ENCODE measurements at regions not wholly inside any gene's neighbourhood (a gene's known extent, or its start where the extent isn't known, plus 50 kb on each side); places are given as distances from the start of the nearest gene placed in this dataset.

- Histone ChIP-seq H3K4me1 (ENCODE audit: control insufficient read depth, insufficient read depth, low read length) (no peaks in the 10 kb centered on the region), H3K4me3 (ENCODE audit: insufficient read depth, low read depth, low read length) (no peak overlapping the region), H3K27ac (ENCODE audit: insufficient read depth, low read depth, low read length, poor library complexity, severe bottlenecking) (no peak overlapping the region), H3K36me3 (ENCODE audit: control insufficient read depth, insufficient read depth, low read length) (no peaks in the 10 kb centered on the region), H3K27me3 (ENCODE audit: control insufficient read depth, insufficient read depth, low read length, poor library complexity, severe bottlenecking) (no peaks in the 10 kb centered on the region), H3K9me3 (ENCODE audit: control insufficient read depth, low read length) (no peaks in the 10 kb centered on the region)
- 88 to 97% methylated on average over 3 of the region's 3 CpGs for WGBS, 2 experiments
These were observed 1181.8 kb downstream of the SORCS1 start for GRCh38 chr10:105982735-105983134.

DNA sequence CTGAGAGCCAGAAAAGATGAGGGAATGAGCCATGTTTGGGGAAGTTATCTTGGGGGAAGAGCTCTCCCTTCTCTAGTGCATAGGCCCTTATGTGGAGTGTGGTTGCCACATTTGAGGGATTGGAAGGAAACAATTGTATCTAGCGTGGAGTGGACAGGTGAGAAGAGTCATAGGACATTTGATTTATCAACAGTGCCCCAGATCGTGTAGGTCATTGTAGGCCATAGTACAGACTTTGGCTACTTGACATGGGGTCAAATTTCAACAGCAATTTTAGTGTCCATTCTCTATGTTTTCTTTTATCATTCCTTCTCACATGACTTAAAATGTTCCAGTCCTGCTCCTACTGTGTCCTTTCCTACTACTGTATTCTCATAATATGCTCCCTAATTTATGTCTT is 1182.8 kb downstream of the SORCS1 start:
- H3K36me3 ChIP-seq (ENCODE audit: control insufficient read depth, insufficient read depth, low read length): no peaks in the 10 kb centered on the region
- H3K27me3 ChIP-seq (ENCODE audit: control insufficient read depth, insufficient read depth, low read length, poor library complexity, severe bottlenecking): no peaks in the 10 kb centered on the region
- no peak overlapping the region for H3K27ac ChIP-seq (ENCODE audit: insufficient read depth, low read depth, low read length, poor library complexity, severe bottlenecking)
- no peaks in the 10 kb centered on the region for H3K9me3 ChIP-seq (ENCODE audit: control insufficient read depth, low read length)
- WGBS, 2 experiments: 96% methylated on average over 2 of the region's 2 CpGs
- no peaks in the 10 kb centered on the region for H3K4me1 ChIP-seq (ENCODE audit: control insufficient read depth, insufficient read depth, low read length)
- no peak overlapping the region for H3K4me3 ChIP-seq (ENCODE audit: insufficient read depth, low read depth, low read length)

DNA sequence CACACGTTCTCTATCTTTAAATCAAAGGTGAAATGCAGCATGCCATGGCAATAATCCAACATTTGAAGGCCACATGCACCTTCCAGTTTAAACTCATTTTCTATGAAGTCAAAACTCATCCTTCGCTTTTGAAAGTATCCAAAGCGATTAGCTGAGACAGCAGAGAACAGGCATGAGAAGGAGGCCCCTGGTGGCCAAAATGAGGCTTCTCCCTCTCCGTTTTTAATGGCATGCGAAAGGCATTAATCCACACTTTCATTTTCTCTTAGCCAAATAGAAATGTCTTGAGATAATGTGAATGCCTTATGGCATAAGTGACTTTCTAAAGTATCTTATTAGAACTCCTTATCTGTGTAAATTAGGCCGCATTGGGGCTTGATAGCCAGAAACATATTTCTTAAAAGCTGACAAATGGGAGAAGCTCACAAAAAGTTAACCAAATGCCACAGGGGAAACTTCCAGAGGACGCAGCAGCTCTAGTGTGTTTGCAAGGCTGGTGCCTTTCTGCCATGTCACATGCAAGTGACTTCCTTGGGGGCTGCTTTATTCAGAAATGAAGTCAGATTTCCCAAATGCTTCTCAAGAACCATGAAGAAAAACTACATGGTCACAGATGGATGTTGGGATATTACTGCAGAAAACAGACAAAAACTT is 1189.6 kb downstream of the SORCS1 start:
- no peaks in the 10 kb centered on the region for H3K27me3 ChIP-seq (ENCODE audit: control insufficient read depth, insufficient read depth, low read length, poor library complexity, severe bottlenecking)
- no peak overlapping the region for H3K4me3 ChIP-seq (ENCODE audit: insufficient read depth, low read depth, low read length)
- no peaks in the 10 kb centered on the region for H3K36me3 ChIP-seq (ENCODE audit: control insufficient read depth, insufficient read depth, low read length)
- WGBS, 2 experiments: 52 to 71% methylated on average over 5 to 7 of the region's 7 CpGs
- H3K4me1 ChIP-seq (ENCODE audit: control insufficient read depth, insufficient read depth, low read length): peaks cover 19% of the 10 kb centered on the region
- no peaks in the 10 kb centered on the region for H3K9me3 ChIP-seq (ENCODE audit: control insufficient read depth, low read length)
- H3K27ac ChIP-seq (ENCODE audit: insufficient read depth, low read depth, low read length, poor library complexity, severe bottlenecking): no peak overlapping the region

DNA sequence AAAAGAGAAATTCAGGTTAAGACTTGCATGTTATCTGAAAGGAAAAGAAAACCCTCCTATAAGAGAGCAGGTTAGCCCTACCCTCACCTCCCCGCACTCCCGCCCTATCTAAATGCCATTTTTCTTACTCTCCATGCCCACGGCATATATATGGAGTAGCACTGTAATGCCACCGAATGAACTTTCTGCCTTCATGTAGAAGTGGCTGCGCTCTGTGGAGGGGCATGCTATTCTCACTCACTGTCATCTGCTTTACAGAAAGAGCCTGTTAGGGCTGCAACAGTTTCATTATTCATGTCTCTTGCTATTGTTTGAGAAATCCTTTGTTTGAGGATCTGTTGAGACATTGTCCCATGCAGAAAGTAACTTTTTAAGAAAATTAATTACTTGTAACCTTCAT is 1190.6 kb downstream of the SORCS1 start:
- H3K27ac ChIP-seq (ENCODE audit: insufficient read depth, low read depth, low read length, poor library complexity, severe bottlenecking): no peak overlapping the region
- no peaks in the 10 kb centered on the region for H3K9me3 ChIP-seq (ENCODE audit: control insufficient read depth, low read length)
- WGBS, 2 experiments: 81 to 91% methylated on average over 5 of the region's 5 CpGs
- no peak overlapping the region for H3K4me3 ChIP-seq (ENCODE audit: insufficient read depth, low read depth, low read length)
- H3K27me3 ChIP-seq (ENCODE audit: control insufficient read depth, insufficient read depth, low read length, poor library complexity, severe bottlenecking): no peaks in the 10 kb centered on the region
- no peaks in the 10 kb centered on the region for H3K36me3 ChIP-seq (ENCODE audit: control insufficient read depth, insufficient read depth, low read length)
- peaks cover 19% of the 10 kb centered on the region for H3K4me1 ChIP-seq (ENCODE audit: control insufficient read depth, insufficient read depth, low read length)

GRCh38 chr10:105973360-105973759 is 1191.1 kb downstream of the SORCS1 start:
- Histone ChIP-seq H3K27me3 (ENCODE audit: control insufficient read depth, insufficient read depth, low read length, poor library complexity, severe bottlenecking) (no peaks in the 10 kb centered on the region), H3K36me3 (ENCODE audit: control insufficient read depth, insufficient read depth, low read length) (no peaks in the 10 kb centered on the region), H3K4me1 (ENCODE audit: control insufficient read depth, insufficient read depth, low read length) (peaks cover 19% of the 10 kb centered on the region), H3K9me3 (ENCODE audit: control insufficient read depth, low read length) (no peaks in the 10 kb centered on the region), H3K27ac (ENCODE audit: insufficient read depth, low read depth, low read length, poor library complexity, severe bottlenecking) (no peak overlapping the region), H3K4me3 (ENCODE audit: insufficient read depth, low read depth, low read length) (no peak overlapping the region)
- 37 to 45% methylated on average over 3 to 4 of the region's 4 CpGs for WGBS, 2 experiments

GRCh38 chr10:105971460-105971859 is 1193.0 kb downstream of the SORCS1 start:
- peaks cover 19% of the 10 kb centered on the region for H3K4me1 ChIP-seq (ENCODE audit: control insufficient read depth, insufficient read depth, low read length)
- 98 to 100% methylated on average over 1 to 2 of the region's 2 CpGs for WGBS, 2 experiments

DNA sequence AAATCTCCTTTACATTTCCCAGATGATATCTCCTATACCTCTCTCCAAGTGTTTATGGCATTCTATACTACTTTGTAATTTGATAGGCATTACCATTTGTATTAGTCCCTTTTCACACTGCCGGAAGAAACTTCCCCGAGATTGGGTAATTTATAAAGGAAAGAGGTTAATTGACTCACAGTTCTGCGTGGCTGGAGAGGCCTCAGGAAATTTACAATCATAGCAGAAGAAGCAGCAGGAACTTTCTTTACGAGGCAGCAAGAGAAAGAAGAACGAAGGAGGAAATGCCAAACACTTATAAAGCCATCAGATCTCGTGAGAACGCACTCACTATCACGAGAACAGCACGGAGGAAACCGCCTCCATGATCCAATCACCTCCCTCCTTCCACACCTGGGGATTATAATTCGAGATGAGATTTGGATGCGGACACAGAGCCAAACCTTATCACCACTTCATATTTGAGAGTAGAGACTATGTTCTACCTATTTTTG is 1194.6 kb downstream of the SORCS1 start:
- Histone ChIP-seq H3K4me3 (ENCODE audit: insufficient read depth, low read depth, low read length) (no peak overlapping the region), H3K36me3 (ENCODE audit: control insufficient read depth, insufficient read depth, low read length) (no peaks in the 10 kb centered on the region), H3K4me1 (ENCODE audit: control insufficient read depth, insufficient read depth, low read length) (peaks cover 19% of the 10 kb centered on the region), H3K9me3 (ENCODE audit: control insufficient read depth, low read length) (no peaks in the 10 kb centered on the region), H3K27ac (ENCODE audit: insufficient read depth, low read depth, low read length, poor library complexity, severe bottlenecking) (no peak overlapping the region), H3K27me3 (ENCODE audit: control insufficient read depth, insufficient read depth, low read length, poor library complexity, severe bottlenecking) (no peaks in the 10 kb centered on the region)
- 84 to 87% methylated on average over 12 of the region's 12 CpGs for WGBS, 2 experiments

More at GRCh38 chr10:105971460-105971859, 1193.0 kb downstream of the SORCS1 start:
- H3K27ac ChIP-seq (ENCODE audit: insufficient read depth, low read depth, low read length, poor library complexity, severe bottlenecking): no peak overlapping the region
- H3K36me3 ChIP-seq (ENCODE audit: control insufficient read depth, insufficient read depth, low read length): no peaks in the 10 kb centered on the region
- H3K4me3 ChIP-seq (ENCODE audit: insufficient read depth, low read depth, low read length): no peak overlapping the region
- no peaks in the 10 kb centered on the region for H3K9me3 ChIP-seq (ENCODE audit: control insufficient read depth, low read length)
- no peaks in the 10 kb centered on the region for H3K27me3 ChIP-seq (ENCODE audit: control insufficient read depth, insufficient read depth, low read length, poor library complexity, severe bottlenecking)

GRCh38 chr10:105968666-105969065 is 1195.8 kb downstream of the SORCS1 start:
- WGBS, 2 experiments: 96 to 99% methylated on average over 2 to 3 of the region's 3 CpGs
- no peaks in the 10 kb centered on the region for H3K27me3 ChIP-seq (ENCODE audit: control insufficient read depth, insufficient read depth, low read length, poor library complexity, severe bottlenecking)
- H3K4me1 ChIP-seq (ENCODE audit: control insufficient read depth, insufficient read depth, low read length): peaks cover 8% of the 10 kb centered on the region
- no peak overlapping the region for H3K4me3 ChIP-seq (ENCODE audit: insufficient read depth, low read depth, low read length)
- H3K9me3 ChIP-seq (ENCODE audit: control insufficient read depth, low read length): no peaks in the 10 kb centered on the region
- no peaks in the 10 kb centered on the region for H3K36me3 ChIP-seq (ENCODE audit: control insufficient read depth, insufficient read depth, low read length)
- H3K27ac ChIP-seq (ENCODE audit: insufficient read depth, low read depth, low read length, poor library complexity, severe bottlenecking): no peak overlapping the region

DNA sequence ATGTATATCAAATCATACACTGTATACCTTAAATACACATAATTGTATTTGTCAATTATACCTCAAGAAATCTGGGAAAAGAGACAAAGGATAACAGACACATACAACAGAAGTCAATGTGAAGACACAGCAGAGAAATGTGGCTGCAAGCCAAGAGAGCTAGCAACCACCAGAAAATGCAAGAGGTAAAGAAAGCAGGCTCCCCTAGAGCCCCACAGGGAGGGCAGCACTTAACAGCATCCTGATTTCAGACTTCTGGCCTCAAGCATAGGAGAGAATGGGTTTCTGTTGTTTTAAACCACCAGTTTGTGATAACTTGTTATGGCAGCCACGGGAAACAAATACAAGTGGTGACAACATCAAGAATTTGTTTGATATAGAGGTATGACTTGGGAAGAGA is 1197.2 kb downstream of the SORCS1 start:
- no peaks in the 10 kb centered on the region for H3K9me3 ChIP-seq (ENCODE audit: control insufficient read depth, low read length)
- WGBS, 2 experiments: 88 to 95% methylated on average over 1 of the region's 1 CpG

DNA sequence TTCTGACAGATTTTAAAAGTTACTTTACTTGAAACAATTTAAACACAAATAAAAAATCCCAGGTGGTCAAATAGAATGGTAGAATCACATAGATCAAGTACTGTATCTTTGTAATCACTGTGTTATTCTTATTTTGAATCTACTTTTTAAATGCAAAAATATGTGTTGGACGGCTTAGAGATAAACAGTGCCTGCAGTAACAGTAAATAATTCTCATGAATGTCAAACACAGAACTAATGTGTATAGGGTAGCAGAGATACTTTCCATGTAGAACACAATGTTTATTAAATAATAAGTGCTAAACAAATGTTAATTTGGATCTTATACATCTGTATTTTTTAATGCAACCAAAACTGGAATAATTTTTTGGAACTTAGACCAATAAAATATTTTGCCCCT is 1199.4 kb downstream of the SORCS1 start:
- H3K4me3 ChIP-seq (ENCODE audit: insufficient read depth, low read depth, low read length): no peak overlapping the region
- no peaks in the 10 kb centered on the region for H3K4me1 ChIP-seq (ENCODE audit: control insufficient read depth, insufficient read depth, low read length)
- no peaks in the 10 kb centered on the region for H3K9me3 ChIP-seq (ENCODE audit: control insufficient read depth, low read length)
- H3K36me3 ChIP-seq (ENCODE audit: control insufficient read depth, insufficient read depth, low read length): no peaks in the 10 kb centered on the region
- WGBS, 2 experiments: 100% methylated on average over 1 of the region's 1 CpG; no CpG with 5 or more reads in 1 of the 2 experiments
- no peaks in the 10 kb centered on the region for H3K27me3 ChIP-seq (ENCODE audit: control insufficient read depth, insufficient read depth, low read length, poor library complexity, severe bottlenecking)
- no peak overlapping the region for H3K27ac ChIP-seq (ENCODE audit: insufficient read depth, low read depth, low read length, poor library complexity, severe bottlenecking)

More for the DNA sequence above, 1197.2 kb downstream of the SORCS1 start:
- Histone ChIP-seq H3K4me1 (ENCODE audit: control insufficient read depth, insufficient read depth, low read length) (no peaks in the 10 kb centered on the region), H3K36me3 (ENCODE audit: control insufficient read depth, insufficient read depth, low read length) (no peaks in the 10 kb centered on the region), H3K27ac (ENCODE audit: insufficient read depth, low read depth, low read length, poor library complexity, severe bottlenecking) (no peak overlapping the region), H3K27me3 (ENCODE audit: control insufficient read depth, insufficient read depth, low read length, poor library complexity, severe bottlenecking) (no peaks in the 10 kb centered on the region), H3K4me3 (ENCODE audit: insufficient read depth, low read depth, low read length) (no peak overlapping the region)

All from ectodermal cell (in vitro differentiated cells).